GM12878 (cell line): ENCODE measurements at regions not wholly inside any gene's neighbourhood (a gene's known extent, or its start where the extent isn't known, plus 50 kb on each side); places are given as distances from the start of the nearest gene placed in this dataset.

Source experiments
- ATAC-seq: fragments of 200-7000 bp; cut with Tn5 transposase; 3 replicates; pipeline ENCODE4 v1.9.1; 2020; ENCODE audit warnings: mild to moderate bottlenecking, moderate library complexity
- BruUV-seq: library from RNA; stranded (reverse); fragments of 400-500 nt; replicated peaks from 2 replicates; lab custom pipeline; 2021; lab: Mats Ljungman, UMichigan
- CTCF ChIA-PET: fragments of 300-600 bp; sonication (Branson Sonifier 250); formaldehyde crosslinking; extraction: SDS; loops from one replicate; lab custom pipeline; 2021; ENCODE audit warnings: inconsistent platforms; lab: Yijun Ruan, JAX
- POLR2A ChIA-PET: fragments of 350-600 bp; formaldehyde crosslinking; extraction: SDS; loops from one replicate; lab custom pipeline; 2021; ENCODE audit warnings: inconsistent platforms; lab: Charles Lee
- RAD21 ChIA-PET: fragments of 300-600 bp; sonication (Branson Sonifier 250); formaldehyde crosslinking; loops from one replicate; lab custom pipeline; 2023; ENCODE audit warnings: antibody characterized with exemption; ENCODE audit not compliant: unreplicated experiment; lab: Charles Lee
- SMC1A ChIA-PET: fragments of 300-600 bp; sonication (Branson Sonifier 250); formaldehyde crosslinking; loops from one replicate; lab custom pipeline; 2023; ENCODE audit not compliant: unreplicated experiment, uncharacterized antibody; lab: Charles Lee
- DNase-seq: peaks from one replicate; pipeline ENCODE4 v3.0.0-alpha.2; 2011; ENCODE audit warnings: low read depth, low spot score
- FAIRE-seq: peaks from 3 replicates; lab custom pipeline; 2011; peaks lifted over from hg19 to GRCh38; lab: Jason Lieb, UNC
- H2AFZ ChIP-seq: 2 replicates; pipeline ENCODE4 v1.6.0; 2011; ENCODE audit warnings: low read depth, low read length, control low read depth; ENCODE audit not compliant: control insufficient read depth
- H3K27ac ChIP-seq: 2 replicates; pipeline ENCODE4 v1.5.1; 2011; ENCODE audit warnings: control low read depth; ENCODE audit not compliant: control insufficient read depth, insufficient read depth
- H3K27me3 ChIP-seq, 2 experiments: replicated peaks in 1 of 2; 2 replicates each; pipeline versions ENCODE4 v1.6.0 to v1.6.1; 2011; ENCODE audit warnings: low read length in 1 of 2; ENCODE audit not compliant: control insufficient read depth in 2 of 2, insufficient read depth in 2 of 2
- H3K36me3 ChIP-seq, 2 experiments: 2 replicates each; pipeline ENCODE4 v1.5.1; 2011; ENCODE audit warnings: low read length in 1 of 2; ENCODE audit not compliant: control insufficient read depth in 2 of 2, insufficient read depth in 2 of 2
- H3K4me1 ChIP-seq: 2 replicates; pipeline ENCODE4 v1.6.1; 2011; ENCODE audit warnings: mild to moderate bottlenecking, low read length, moderate library complexity, mixed read lengths; ENCODE audit not compliant: control insufficient read depth, insufficient read depth
- H3K4me2 ChIP-seq: 2 replicates; pipeline ENCODE4 v1.6.0; 2011; ENCODE audit warnings: control low read depth; ENCODE audit not compliant: control insufficient read depth, insufficient read depth
- H3K4me3 ChIP-seq: fragments of 200-600 bp; sonication (generic); 2 replicates; pipeline ENCODE4 v1.5.1; 2016
- H3K79me2 ChIP-seq: 2 replicates; pipeline ENCODE4 v1.6.0; 2011; ENCODE audit warnings: low read length; ENCODE audit not compliant: control insufficient read depth, insufficient read depth
- H3K9ac ChIP-seq: 2 replicates; pipeline ENCODE4 v1.8.0; 2011; ENCODE audit warnings: low read length, control low read depth, mixed read lengths; ENCODE audit not compliant: control insufficient read depth, insufficient read depth
- H3K9me3 ChIP-seq: replicated peaks from 3 replicates; pipeline ENCODE4 v1.5.1; 2011; ENCODE audit warnings: mild to moderate bottlenecking, low read length; ENCODE audit not compliant: control insufficient read depth, insufficient read depth
- H4K20me1 ChIP-seq: 2 replicates; pipeline ENCODE4 v1.6.0; 2011; ENCODE audit not compliant: control insufficient read depth, insufficient read depth
- ATF7 ChIP-seq: fragments of 450-650 bp; IDR thresholded peaks from 2 replicates; pipeline ENCODE4 v1.6.1; 2016; ENCODE audit warnings: low read depth, mild to moderate bottlenecking
- BCLAF1 ChIP-seq: fragments of 450-650 bp; IDR thresholded peaks from 2 replicates; pipeline ENCODE4 v1.6.1; 2017; ENCODE audit warnings: antibody characterized with exemption, mild to moderate bottlenecking, moderate library complexity
- ESRRA ChIP-seq: IDR thresholded peaks from 2 replicates; pipeline ENCODE4 v1.6.1; 2012; ENCODE audit warnings: mild to moderate bottlenecking, low read length, improper control_type of control experiment
- KDM1A ChIP-seq: fragments of 200-600 bp; sonication (generic); IDR thresholded peaks from 2 replicates; pipeline ENCODE4 v1.6.1; 2016; ENCODE audit warnings: borderline replicate concordance
- NRF1 ChIP-seq: conservative IDR thresholded peaks from 2 replicates; pipeline ENCODE4 v1.6.1; 2011; ENCODE audit warnings: mild to moderate bottlenecking, low read depth, low read length, improper control_type of control experiment
- RBBP5 ChIP-seq: fragments of 200-600 bp; sonication (generic); conservative IDR thresholded peaks from 2 replicates; pipeline ENCODE4 v1.6.1; 2016
- WGBS: methylation state at CpG from one replicate; pipeline ENCODE4 v1.1.6; 2016; ENCODE audit warnings: low lambda C conversion rate; ENCODE audit not compliant: insufficient replicate concordance, insufficient coverage; ENCODE audit errors: missing lambda C conversion rate; 5-methylcytosine and 5-hydroxymethylcytosine counted together
- in situ Hi-C: fragments of 300-500 bp; cut with MboI; formaldehyde crosslinking; loops from 9 replicates; pipeline ENCODE4 v1.14.3; 2018; ENCODE audit warnings: mixed read lengths
- intact Hi-C: fragments of 100-400 bp; cut with micrococcal nuclease; formaldehyde crosslinking; loops from one replicate; pipeline ENCODE4 v1.14.2; 2022; ENCODE audit not compliant: unreplicated experiment
- TF ChIP-seq, protein P1 (sequence below): fragments of 450-650 bp; IDR thresholded peaks from 2 replicates; pipeline ENCODE4 v1.6.1; 2017; ENCODE audit warnings: low read depth, mild to moderate bottlenecking, moderate library complexity
- TF ChIP-seq, protein P2 (sequence below): IDR thresholded peaks from 2 replicates; pipeline ENCODE4 v1.6.1; 2012; ENCODE audit warnings: low read depth, low read length, improper control_type of control experiment
- TF ChIP-seq, protein P3 (sequence below): IDR thresholded peaks from 2 replicates; pipeline ENCODE4 v1.6.1; 2011; ENCODE audit warnings: borderline replicate concordance, low read depth, mild to moderate bottlenecking, moderate library complexity, mixed read lengths, low read length; ENCODE audit not compliant: insufficient read depth; ENCODE audit errors: extremely low read length
- TF ChIP-seq, protein P4 (sequence below): fragments of 450-650 bp; IDR thresholded peaks from 2 replicates; pipeline ENCODE4 v1.6.1; 2017; ENCODE audit warnings: mild to moderate bottlenecking, moderate library complexity

DNA sequence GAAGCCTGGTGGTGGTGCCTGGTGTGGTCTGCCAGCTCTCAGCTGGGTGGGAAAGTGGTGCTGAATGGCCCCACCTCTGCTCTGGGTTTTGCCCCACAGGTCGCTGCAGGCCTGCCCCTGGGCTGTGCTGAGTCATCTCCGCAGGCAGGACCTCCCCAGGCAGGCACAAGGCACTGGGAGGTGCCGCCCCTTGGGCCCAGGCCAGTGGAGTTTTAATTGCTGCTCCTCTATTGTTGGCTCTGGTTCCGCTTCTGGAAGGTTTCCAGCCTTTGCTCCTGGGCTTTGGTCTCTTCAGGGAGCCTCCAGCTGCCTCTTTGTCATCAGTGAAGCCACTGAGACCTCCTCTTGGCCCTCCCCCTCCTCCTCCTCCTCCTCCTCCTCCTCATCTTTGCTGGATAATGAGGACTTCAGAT is 180.3 kb upstream of the GRB10 start:
- Histone ChIP-seq H3K4me3 (no peak overlapping the region), H3K79me2 (no peaks in the 10 kb centered on the region), H4K20me1 (no peaks in the 10 kb centered on the region), H3K4me2 (no peak overlapping the region), H3K9ac (no peak overlapping the region), H3K4me1 (no peaks in the 10 kb centered on the region), H3K36me3 (no peaks in the 10 kb centered on the region), H2AFZ (no peak overlapping the region), H3K27ac (no peak overlapping the region), H3K27me3 (no peaks in the 10 kb centered on the region), H3K9me3 (no peaks in the 10 kb centered on the region)
- FAIRE-seq, result no peak
- CTCF ChIA-PET, result no interaction called here
- peak; percentile 79 for ATAC-seq
- DNase-seq, result no peak
- SMC1A ChIA-PET, result interaction anchor here (1.0 kb wide), 1 partner anchor 10 kb away, joined by 3 read pairs; no protein-coding TSS in a partner anchor
- in situ Hi-C loops (no loop called here), intact Hi-C loops (no loop called here)
- POLR2A ChIA-PET, result no interaction called here
- 13% methylated on average over 4 of the region's 4 CpGs for WGBS
- BruUV-seq, result no TSS peak
- RAD21 ChIA-PET, result no interaction called here
- TF ChIP-seq BCLAF1 (no peak), ESRRA (no peak), KDM1A (no peak), ATF7 (no peak), NRF1 (no peak), RBBP5 (no peak)
- TF ChIP-seq, protein P1, sequence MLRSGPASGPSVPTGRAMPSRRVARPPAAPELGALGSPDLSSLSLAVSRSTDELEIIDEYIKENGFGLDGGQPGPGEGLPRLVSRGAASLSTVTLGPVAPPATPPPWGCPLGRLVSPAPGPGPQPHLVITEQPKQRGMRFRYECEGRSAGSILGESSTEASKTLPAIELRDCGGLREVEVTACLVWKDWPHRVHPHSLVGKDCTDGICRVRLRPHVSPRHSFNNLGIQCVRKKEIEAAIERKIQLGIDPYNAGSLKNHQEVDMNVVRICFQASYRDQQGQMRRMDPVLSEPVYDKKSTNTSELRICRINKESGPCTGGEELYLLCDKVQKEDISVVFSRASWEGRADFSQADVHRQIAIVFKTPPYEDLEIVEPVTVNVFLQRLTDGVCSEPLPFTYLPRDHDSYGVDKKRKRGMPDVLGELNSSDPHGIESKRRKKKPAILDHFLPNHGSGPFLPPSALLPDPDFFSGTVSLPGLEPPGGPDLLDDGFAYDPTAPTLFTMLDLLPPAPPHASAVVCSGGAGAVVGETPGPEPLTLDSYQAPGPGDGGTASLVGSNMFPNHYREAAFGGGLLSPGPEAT, result no peak
- TF ChIP-seq, protein P2, sequence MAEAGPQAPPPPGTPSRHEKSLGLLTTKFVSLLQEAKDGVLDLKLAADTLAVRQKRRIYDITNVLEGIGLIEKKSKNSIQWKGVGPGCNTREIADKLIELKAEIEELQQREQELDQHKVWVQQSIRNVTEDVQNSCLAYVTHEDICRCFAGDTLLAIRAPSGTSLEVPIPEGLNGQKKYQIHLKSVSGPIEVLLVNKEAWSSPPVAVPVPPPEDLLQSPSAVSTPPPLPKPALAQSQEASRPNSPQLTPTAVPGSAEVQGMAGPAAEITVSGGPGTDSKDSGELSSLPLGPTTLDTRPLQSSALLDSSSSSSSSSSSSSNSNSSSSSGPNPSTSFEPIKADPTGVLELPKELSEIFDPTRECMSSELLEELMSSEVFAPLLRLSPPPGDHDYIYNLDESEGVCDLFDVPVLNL, result no peak
- TF ChIP-seq, protein P3, sequence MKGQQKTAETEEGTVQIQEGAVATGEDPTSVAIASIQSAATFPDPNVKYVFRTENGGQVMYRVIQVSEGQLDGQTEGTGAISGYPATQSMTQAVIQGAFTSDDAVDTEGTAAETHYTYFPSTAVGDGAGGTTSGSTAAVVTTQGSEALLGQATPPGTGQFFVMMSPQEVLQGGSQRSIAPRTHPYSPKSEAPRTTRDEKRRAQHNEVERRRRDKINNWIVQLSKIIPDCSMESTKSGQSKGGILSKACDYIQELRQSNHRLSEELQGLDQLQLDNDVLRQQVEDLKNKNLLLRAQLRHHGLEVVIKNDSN, result no peak
- TF ChIP-seq, protein P4, sequence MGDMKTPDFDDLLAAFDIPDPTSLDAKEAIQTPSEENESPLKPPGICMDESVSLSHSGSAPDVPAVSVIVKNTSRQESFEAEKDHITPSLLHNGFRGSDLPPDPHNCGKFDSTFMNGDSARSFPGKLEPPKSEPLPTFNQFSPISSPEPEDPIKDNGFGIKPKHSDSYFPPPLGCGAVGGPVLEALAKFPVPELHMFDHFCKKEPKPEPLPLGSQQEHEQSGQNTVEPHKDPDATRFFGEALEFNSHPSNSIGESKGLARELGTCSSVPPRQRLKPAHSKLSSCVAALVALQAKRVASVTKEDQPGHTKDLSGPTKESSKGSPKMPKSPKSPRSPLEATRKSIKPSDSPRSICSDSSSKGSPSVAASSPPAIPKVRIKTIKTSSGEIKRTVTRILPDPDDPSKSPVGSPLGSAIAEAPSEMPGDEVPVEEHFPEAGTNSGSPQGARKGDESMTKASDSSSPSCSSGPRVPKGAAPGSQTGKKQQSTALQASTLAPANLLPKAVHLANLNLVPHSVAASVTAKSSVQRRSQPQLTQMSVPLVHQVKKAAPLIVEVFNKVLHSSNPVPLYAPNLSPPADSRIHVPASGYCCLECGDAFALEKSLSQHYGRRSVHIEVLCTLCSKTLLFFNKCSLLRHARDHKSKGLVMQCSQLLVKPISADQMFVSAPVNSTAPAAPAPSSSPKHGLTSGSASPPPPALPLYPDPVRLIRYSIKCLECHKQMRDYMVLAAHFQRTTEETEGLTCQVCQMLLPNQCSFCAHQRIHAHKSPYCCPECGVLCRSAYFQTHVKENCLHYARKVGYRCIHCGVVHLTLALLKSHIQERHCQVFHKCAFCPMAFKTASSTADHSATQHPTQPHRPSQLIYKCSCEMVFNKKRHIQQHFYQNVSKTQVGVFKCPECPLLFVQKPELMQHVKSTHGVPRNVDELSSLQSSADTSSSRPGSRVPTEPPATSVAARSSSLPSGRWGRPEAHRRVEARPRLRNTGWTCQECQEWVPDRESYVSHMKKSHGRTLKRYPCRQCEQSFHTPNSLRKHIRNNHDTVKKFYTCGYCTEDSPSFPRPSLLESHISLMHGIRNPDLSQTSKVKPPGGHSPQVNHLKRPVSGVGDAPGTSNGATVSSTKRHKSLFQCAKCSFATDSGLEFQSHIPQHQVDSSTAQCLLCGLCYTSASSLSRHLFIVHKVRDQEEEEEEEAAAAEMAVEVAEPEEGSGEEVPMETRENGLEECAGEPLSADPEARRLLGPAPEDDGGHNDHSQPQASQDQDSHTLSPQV, result no peak
